Stimulated activated CD8-positive, alpha-beta memory T cell treated with anti-CD3 and anti-CD28 coated beads, Interleukin-15, amount 100 ng/mL, for 48 hours (primary cell): ENCODE measurements at regions not wholly inside any gene's neighbourhood (a gene's known extent, or its start where the extent isn't known, plus 50 kb on each side); places are given as distances from the start of the nearest gene placed in this dataset.

Source experiments
- DNase-seq, 2 donors: peaks; one replicate each; pipeline ENCODE4 v3.0.0-alpha.2; 2020; ENCODE audit warnings: low read depth in 2 of 2

- no peak for DNase-seq
Observed at GRCh38 chr1:29649189-29650040, 413.1 kb downstream of the PTPRU start.

GRCh38 chr1:29648798-29649188 is 412.5 kb downstream of the PTPRU start:
- DNase-seq: no peak

- DNase-seq: no peak
Observed at GRCh38 chr1:29648026-29648425, 411.7 kb downstream of the PTPRU start.

GRCh38 chr1:29647581-29647980 is 411.3 kb downstream of the PTPRU start:
- no peak for DNase-seq

- DNase-seq: no peak
Observed at GRCh38 chr1:29646161-29646775, 409.9 kb downstream of the PTPRU start.

- no peak for DNase-seq
Observed at GRCh38 chr1:29645586-29645985, 409.3 kb downstream of the PTPRU start.

GRCh38 chr1:29644812-29645211 is 408.5 kb downstream of the PTPRU start:
- DNase-seq: no peak

- DNase-seq: no peak
Observed at GRCh38 chr1:29643838-29644440, 407.6 kb downstream of the PTPRU start.

GRCh38 chr1:29643281-29643680 is 407.0 kb downstream of the PTPRU start:
- no peak for DNase-seq

GRCh38 chr1:29642519-29642918 is 406.2 kb downstream of the PTPRU start:
- DNase-seq: no peak

GRCh38 chr1:29641921-29642320 is 405.6 kb downstream of the PTPRU start:
- DNase-seq: no peak

- no peak for DNase-seq
Observed at GRCh38 chr1:29640428-29640785, 404.1 kb downstream of the PTPRU start.

GRCh38 chr1:29639741-29640427 is 403.6 kb downstream of the PTPRU start:
- no peak for DNase-seq

- DNase-seq: no peak
Observed at GRCh38 chr1:29639156-29639736, 402.9 kb downstream of the PTPRU start.

GRCh38 chr1:29638281-29638680 is 402.0 kb downstream of the PTPRU start:
- DNase-seq: no peak

- no peak for DNase-seq
Observed at GRCh38 chr1:29636936-29637335, 400.6 kb downstream of the PTPRU start.

- DNase-seq: no peak
Observed at GRCh38 chr1:29635501-29636263, 399.4 kb downstream of the PTPRU start.

- no peak for DNase-seq
Observed at GRCh38 chr1:29634746-29635335, 398.5 kb downstream of the PTPRU start.

- no peak for DNase-seq
Observed at GRCh38 chr1:29634324-29634723, 398.0 kb downstream of the PTPRU start.

GRCh38 chr1:29633771-29634170 is 397.4 kb downstream of the PTPRU start:
- no peak for DNase-seq
